Osteocyte (in vitro differentiated cells): ENCODE measurements at regions not wholly inside any gene's neighbourhood (a gene's known extent, or its start where the extent isn't known, plus 50 kb on each side); places are given as distances from the start of the nearest gene placed in this dataset.
"Not testable (repeated sequence)": the region's sequence is repeated elsewhere in the genome, so short reads cannot be mapped to it uniquely, and the experiment has no call there.

Experiments used
- DNase-seq: peaks from one replicate; pipeline ENCODE4 v3.0.0; 2021; ENCODE audit warnings: mixed read lengths; ENCODE audit not compliant: unreplicated experiment; ENCODE audit errors: extremely low spot score
- H3K27ac Mint-ChIP-seq: one replicate; pipeline ENCODE4 v1.8.0; 2021; ENCODE audit warnings: mild to moderate bottlenecking, mixed read lengths; ENCODE audit not compliant: unreplicated experiment
- H3K27me3 Mint-ChIP-seq: one replicate; pipeline ENCODE4 v1.8.0; 2021; ENCODE audit warnings: mixed read lengths; ENCODE audit not compliant: unreplicated experiment
- H3K36me3 Mint-ChIP-seq: one replicate; pipeline ENCODE4 v1.8.0; 2021; ENCODE audit warnings: mixed read lengths; ENCODE audit not compliant: unreplicated experiment
- H3K4me1 Mint-ChIP-seq: one replicate; pipeline ENCODE4 v1.8.0; 2021; ENCODE audit warnings: mixed read lengths; ENCODE audit not compliant: unreplicated experiment
- H3K4me3 Mint-ChIP-seq: one replicate; pipeline ENCODE4 v1.8.0; 2021; ENCODE audit warnings: mild to moderate bottlenecking, moderate library complexity, mixed read lengths; ENCODE audit not compliant: unreplicated experiment
- H3K9me3 Mint-ChIP-seq: one replicate; pipeline ENCODE4 v1.8.0; 2021; ENCODE audit warnings: mixed read lengths; ENCODE audit not compliant: unreplicated experiment
- CTCF ChIP-seq: fragments of 200-600 bp; sonication (generic); IDR thresholded peaks from 2 replicates; pipeline ENCODE4 v1.5.0; 2021; ENCODE audit warnings: antibody characterized with exemption, mild to moderate bottlenecking, moderate library complexity

GRCh38 chr4:164343472-164343976 is 410.4 kb upstream of the SMIM31 start:
- no peak overlapping the region for H3K27ac Mint-ChIP-seq
- H3K4me1 Mint-ChIP-seq = peaks cover 3% of the 10 kb centered on the region
- no peak overlapping the region for H3K4me3 Mint-ChIP-seq
- no peak for TF ChIP-seq CTCF
- peaks cover 15% of the 10 kb centered on the region for H3K9me3 Mint-ChIP-seq
- peaks cover 1% of the 10 kb centered on the region for H3K36me3 Mint-ChIP-seq
- DNase-seq = no peak
- no peaks in the 10 kb centered on the region for H3K27me3 Mint-ChIP-seq

- Mint-ChIP-seq H3K4me3 (no peak overlapping the region), H3K36me3 (peaks cover 1% of the 10 kb centered on the region), H3K27ac (no peak overlapping the region), H3K4me1 (peaks cover 7% of the 10 kb centered on the region), H3K27me3 (no peaks in the 10 kb centered on the region), H3K9me3 (peaks cover 13% of the 10 kb centered on the region)
- DNase-seq = no peak
- TF ChIP-seq CTCF = no peak
Observed at GRCh38 chr4:164345756-164346155, 408.2 kb upstream of the SMIM31 start.

- H3K4me3 Mint-ChIP-seq = no peak overlapping the region
- DNase-seq = no peak
- H3K9me3 Mint-ChIP-seq = no peaks in the 10 kb centered on the region
- no peaks in the 10 kb centered on the region for H3K27me3 Mint-ChIP-seq
- no peak overlapping the region for H3K27ac Mint-ChIP-seq
- TF ChIP-seq CTCF = no peak
- H3K4me1 Mint-ChIP-seq = peaks cover 5% of the 10 kb centered on the region
- no peaks in the 10 kb centered on the region for H3K36me3 Mint-ChIP-seq
Observed at GRCh38 chr4:164350061-164350460, 403.9 kb upstream of the SMIM31 start.

GRCh38 chr4:164350716-164351115 is 403.2 kb upstream of the SMIM31 start:
- DNase-seq, H3K27ac Mint-ChIP-seq, H3K36me3 Mint-ChIP-seq, H3K27me3 Mint-ChIP-seq, H3K4me3 Mint-ChIP-seq, H3K4me1 Mint-ChIP-seq, H3K9me3 Mint-ChIP-seq: not testable (repeated sequence)

- H3K27ac Mint-ChIP-seq = no peak overlapping the region
- H3K4me3 Mint-ChIP-seq = no peak overlapping the region
- H3K27me3 Mint-ChIP-seq = no peaks in the 10 kb centered on the region
- no peak for DNase-seq
- no peak for TF ChIP-seq CTCF
- H3K36me3 Mint-ChIP-seq = no peaks in the 10 kb centered on the region
- H3K4me1 Mint-ChIP-seq = no peaks in the 10 kb centered on the region
- no peaks in the 10 kb centered on the region for H3K9me3 Mint-ChIP-seq
Observed at GRCh38 chr4:164357957-164358356, 396.0 kb upstream of the SMIM31 start.

GRCh38 chr4:164358400-164358799 is 395.5 kb upstream of the SMIM31 start:
- Mint-ChIP-seq H3K27me3 (no peaks in the 10 kb centered on the region), H3K9me3 (no peaks in the 10 kb centered on the region), H3K4me3 (no peak overlapping the region), H3K27ac (no peak overlapping the region), H3K4me1 (no peaks in the 10 kb centered on the region), H3K36me3 (no peaks in the 10 kb centered on the region)
- no peak for TF ChIP-seq CTCF
- DNase-seq = no peak
